HPDE6-E6E7 (cell line): ENCODE measurements at regions not wholly inside any gene's neighbourhood (a gene's known extent, or its start where the extent isn't known, plus 50 kb on each side); places are given as distances from the start of the nearest gene placed in this dataset.
A peak's percentile ranks its signal among the peaks of the same experiment; 100 is the strongest.
"Not testable (repeated sequence)": the region's sequence is repeated elsewhere in the genome, so short reads cannot be mapped to it uniquely, and the experiment has no call there.

ENCODE experiments used
- DNase-seq: peaks from one replicate; pipeline ENCODE4 v3.0.0; 2011; ENCODE audit warnings: missing footprints; ENCODE audit errors: extremely low spot score

GRCh38 chr11:87466223-87466622 is 428.5 kb downstream of the TMEM135 start:
- no peak for DNase-seq

DNA sequence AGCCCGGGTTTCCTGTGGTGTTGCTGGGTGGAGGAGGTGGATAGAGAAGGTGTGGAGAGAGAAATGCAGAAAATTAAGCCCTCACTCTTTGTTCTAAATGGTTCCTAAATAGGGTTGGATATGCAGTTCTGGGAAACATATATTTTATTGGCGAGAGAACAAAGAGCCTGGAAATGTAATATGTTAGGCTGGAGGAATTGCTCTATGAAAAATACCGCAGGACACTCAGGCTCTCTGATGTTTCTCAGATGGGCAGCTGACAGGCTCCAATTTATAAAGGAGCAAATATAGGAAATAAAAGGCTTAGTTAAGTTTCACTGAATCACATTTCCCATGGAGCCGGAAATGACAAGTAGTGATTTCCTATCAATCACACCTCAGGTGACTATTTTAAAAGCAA is 428.0 kb downstream of the TMEM135 start:
- no peak for DNase-seq

DNA sequence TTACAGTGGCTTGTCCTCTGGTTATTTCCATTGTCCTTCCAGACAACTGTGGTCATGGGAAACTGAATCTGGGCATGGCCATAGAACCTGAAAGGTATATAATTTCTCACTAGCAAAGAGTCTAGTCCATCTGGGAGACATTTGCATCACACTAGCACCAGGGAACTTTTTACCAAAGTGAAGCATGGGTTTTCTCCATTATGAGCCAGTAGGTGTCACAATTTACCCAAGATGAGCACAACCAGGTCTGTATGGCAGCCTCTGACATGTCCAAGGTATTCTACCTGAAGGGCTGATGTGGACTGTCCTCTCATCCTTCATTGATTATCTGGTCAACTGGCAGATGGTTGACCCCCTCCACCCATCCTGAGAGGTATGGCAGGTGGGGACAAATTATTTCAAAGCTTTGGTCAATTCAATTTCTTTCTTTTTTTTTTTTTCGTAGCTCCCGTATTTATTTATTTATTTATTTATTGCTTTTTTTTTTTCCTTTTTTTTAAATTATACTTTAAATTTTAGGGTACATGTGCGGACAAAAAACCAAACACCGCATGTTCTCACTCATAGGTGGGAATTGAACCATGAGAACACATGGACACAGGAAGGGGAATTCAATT is 425.9 kb downstream of the TMEM135 start:
- peak; percentile 63 for DNase-seq

- no peak for DNase-seq
Measured at GRCh38 chr11:87462171-87462570, 424.4 kb downstream of the TMEM135 start.

GRCh38 chr11:87460842-87461637 is 423.3 kb downstream of the TMEM135 start:
- DNase-seq = no peak

- DNase-seq = no peak
Measured at GRCh38 chr11:87460279-87460678, 422.5 kb downstream of the TMEM135 start.

- DNase-seq = no peak
Measured at GRCh38 chr11:87459351-87459750, 421.6 kb downstream of the TMEM135 start.

DNA sequence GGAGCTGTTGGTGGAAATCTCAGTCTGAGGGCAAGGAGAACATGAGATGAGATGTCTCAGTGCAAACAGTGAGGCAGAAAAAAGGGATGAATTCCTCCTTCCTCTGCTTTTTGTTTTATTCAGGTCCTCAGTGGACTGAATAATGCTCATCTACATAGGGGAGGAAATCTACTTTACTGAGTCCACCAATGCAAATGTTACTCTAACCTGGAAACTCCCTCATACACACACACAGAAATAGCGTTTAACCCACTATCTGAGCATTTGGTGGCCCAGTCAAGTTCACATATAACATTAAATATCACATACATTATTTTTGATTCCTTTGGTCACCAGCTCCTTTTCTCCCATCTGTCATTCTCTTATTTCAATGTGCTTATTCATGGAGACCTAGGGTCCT is 418.8 kb downstream of the TMEM135 start:
- DNase-seq = no peak

DNA sequence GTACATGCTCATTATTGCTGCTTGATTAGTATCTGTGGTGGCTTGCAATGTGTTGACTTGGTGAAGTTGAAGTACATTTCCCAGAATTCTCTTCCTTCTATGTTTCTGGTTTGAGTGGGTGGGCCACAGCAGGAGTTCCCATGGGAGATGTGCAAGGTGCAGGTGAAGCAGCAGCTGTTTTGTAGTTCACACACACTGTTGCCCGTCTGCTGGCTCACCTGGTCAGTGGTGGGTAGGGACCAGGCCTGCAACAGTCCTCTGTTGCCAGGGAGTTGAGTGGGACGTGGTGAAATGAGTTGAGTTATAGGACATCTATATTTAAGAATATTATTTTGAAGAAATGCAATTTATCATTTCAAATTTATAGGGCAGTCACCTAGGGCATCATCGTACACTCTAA is 417.4 kb downstream of the TMEM135 start:
- DNase-seq = no peak

DNA sequence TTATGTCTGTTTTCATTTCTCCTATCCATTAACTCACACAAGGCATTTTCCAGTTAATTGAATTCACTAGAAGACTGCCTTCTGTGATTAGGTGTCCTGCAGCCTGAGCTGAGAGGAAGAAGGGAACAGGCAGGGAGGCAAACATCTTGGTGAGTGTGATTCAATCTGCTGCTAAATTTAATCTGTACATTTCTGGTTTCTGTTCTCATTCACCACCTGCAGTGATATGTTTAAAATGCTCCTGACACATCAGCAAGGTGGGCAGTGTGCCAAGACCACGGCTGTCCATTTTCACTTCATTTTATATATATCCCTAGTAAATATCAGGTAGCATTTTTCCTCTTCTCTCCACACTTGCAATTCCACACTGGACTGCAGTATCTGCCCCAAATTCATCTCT is 416.5 kb downstream of the TMEM135 start:
- no peak for DNase-seq

DNA sequence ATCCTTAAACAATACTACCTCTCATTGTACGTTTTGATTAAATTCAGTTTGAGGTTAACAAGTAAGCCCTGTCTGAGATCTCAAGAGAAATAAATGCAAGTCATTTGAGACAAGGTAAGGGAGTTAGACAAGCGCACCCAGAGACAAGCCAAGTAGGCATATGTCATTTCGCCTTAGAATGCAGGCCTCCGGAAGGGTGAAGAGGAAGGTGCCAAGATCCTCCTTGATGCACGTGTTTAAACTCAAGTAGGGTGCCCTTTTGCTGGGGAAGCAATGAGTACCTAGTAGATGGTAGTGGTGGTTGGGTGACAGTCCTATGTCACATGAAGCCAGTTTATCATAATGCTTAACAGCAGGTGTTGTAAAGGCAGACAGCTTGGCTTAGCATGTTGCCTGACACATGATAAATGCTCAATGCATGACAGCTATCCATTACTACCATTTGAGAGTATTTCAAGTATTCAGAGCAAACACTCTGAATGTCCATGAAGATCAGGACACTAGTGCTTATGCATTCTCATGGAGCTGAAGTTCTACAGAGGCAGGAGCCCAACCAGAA is 415.9 kb downstream of the TMEM135 start:
- no peak for DNase-seq

GRCh38 chr11:87452025-87452424 is 414.3 kb downstream of the TMEM135 start:
- not testable (repeated sequence) for DNase-seq

GRCh38 chr11:87451395-87451794 is 413.7 kb downstream of the TMEM135 start:
- no peak for DNase-seq

DNA sequence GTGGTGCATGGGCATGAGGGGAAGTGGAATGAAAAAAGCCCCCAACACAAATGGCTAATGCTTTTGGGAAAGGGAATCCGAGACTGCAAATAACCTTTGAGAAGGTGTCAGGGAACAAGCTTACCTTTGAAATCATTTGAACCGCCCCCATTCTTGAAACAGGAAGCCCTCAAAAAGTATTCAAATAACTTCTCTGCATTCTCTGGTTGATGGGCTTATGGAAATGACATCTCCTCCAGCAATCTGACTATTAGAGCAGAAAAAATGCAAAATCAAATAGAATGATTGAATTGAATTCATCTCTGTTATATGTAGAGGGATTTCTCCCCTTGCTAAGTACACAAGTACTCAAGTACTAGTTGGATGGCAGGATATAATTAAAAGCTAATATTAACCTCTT is 409.9 kb downstream of the TMEM135 start:
- no peak for DNase-seq

DNA sequence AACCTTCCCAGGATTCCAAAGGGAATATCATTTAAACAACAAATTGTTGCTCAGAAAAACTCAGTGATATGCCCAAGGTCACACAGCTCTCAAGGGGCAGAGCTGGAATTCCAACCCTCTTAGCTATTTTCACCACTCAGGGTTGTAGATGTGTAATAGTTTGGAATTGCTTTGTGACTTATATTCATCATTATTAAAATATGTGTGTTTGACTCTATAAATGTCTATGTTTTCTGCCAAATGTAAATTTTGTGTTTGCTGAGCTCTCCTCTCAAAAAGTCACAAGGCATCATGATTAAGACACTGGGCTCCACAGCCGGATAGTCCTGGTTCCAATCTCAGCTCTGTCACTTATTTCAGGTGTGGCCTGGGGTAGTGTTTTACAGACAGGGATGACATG is 407.3 kb downstream of the TMEM135 start:
- no peak for DNase-seq

- no peak for DNase-seq
Measured at GRCh38 chr11:87443707-87444106, 406.0 kb downstream of the TMEM135 start.

DNA sequence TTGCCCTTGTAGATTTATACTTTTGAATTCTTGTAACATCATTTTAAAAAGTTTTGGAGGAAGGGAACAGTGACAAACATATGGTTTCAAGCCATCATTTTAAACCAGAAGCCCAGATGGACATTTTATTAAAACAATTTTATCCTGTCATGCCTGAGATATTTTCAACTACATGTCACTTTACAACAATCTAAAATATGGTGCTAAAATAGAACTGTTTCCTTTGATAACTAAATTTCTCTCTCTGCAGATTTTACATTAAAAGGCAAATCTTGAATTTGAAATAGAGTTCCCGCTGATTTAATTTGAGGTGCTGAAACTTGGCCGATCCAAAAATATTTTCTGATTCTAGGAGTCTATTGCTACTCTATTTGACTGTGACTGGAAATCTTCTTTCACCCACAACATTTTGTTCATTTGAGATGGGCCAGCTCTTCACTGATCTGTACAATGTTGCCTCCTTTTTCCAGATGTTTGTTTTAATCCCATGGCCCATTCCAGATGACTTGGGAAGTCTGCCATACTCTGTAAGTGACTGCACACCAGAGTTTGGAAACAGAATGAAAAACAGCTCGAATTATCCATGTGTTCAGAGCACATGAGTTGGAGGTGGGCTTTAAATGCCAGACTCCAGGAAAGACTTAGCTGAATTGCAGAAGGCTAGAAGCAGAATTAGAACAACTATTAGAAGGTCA is 402.5 kb downstream of the TMEM135 start:
- DNase-seq = no peak

DNA sequence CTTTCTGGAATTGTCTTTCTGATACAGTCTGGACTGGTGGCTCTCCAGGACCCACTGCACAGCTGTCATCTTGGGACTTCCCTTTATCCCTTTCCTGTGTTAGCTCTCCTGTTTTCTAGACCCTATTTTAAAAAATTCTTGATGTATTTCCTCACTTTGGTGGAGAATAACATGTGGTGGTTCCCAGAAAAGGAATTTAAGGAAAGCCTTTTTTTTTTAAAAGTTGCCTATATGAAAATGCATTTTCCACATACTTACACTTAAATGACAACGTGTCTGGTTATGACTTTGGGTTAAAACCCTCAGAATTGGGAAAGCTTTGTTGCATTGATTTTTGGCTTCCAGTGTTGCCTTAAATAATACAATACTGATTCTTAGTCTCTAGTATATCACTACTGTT is 400.7 kb downstream of the TMEM135 start:
- no peak for DNase-seq

DNA sequence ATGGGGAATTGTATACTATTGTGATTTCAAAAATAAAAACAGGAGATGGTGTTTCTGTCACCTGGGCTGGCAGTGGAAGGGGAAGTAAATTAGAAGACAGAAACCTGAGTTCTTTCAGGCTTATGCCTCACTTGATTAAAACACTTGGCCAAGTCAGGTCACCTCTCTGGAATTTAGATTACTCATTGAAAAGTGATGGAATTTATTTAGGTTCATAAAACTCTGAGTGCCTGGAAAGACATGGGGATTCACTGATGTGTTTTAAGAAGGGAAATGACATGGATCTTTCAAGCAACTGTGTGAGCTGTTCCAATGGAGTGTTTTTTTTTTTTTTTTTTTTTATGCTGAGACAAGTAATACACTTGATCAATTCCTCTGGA is 400.1 kb downstream of the TMEM135 start:
- DNase-seq = peak; percentile 32

DNA sequence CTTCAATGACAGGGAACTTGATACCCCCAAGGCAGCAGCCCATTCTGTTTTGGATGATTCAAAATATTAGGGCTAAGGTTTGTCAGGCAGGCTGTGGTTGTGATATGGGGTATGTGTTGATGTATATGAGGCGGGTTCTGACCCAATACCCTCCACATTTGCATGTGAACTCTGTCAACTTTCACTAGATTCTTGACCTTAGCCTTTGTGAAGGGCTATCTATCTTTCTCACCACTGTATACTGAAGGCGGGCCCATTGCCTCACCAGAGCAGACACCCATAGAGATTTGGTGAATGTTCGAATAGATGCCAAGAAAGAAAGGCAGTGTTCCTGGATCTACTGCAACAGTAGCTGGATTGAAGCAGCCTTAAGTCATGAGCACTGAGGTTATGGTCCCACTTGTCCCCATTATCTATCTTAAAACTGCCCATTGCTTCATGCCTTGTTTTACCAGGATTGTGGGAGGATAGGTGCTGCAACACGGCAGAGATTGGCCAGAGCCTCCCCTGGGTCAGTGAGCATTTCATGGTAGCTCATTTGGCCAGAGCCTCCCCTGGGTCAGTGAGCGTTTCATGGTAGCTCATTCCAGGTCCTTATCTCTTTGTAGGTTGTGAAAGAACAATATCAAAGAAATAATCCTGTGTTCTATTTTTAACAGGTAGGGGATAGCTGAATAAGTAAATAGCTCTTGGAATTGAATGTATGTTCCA is 399.6 kb downstream of the TMEM135 start:
- DNase-seq = no peak

DNA sequence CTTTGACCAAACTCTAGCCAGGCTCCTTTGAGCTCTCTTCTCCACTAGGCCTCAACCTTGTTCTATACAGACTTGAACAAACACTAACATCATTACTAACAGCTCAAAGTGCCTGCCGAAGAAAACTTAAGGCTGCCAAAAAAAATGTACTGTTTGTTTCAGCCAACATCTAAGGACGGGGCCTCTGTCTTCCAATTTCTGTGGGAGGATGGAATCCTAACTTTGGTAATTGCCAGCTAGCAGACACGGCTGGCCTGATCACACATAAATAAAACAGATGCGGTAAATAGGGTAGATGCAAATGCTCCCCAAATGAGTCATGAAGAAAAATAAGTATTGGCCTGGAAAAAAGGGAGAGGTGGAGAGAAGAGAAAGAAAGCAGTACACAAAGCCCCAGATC is 394.3 kb downstream of the TMEM135 start:
- DNase-seq = no peak

- DNase-seq = no peak
Measured at GRCh38 chr11:87431392-87431791, 393.7 kb downstream of the TMEM135 start.
